Rectal smooth muscle tissue (tissue), 1 donor: ENCODE measurements at regions not wholly inside any gene's neighbourhood (a gene's known extent, or its start where the extent isn't known, plus 50 kb on each side); places are given as distances from the start of the nearest gene placed in this dataset.

Experiments
- H3K27ac ChIP-seq: one replicate; pipeline ENCODE4 v1.7.0; 2013; ENCODE audit warnings: low read depth, low read length, inconsistent platforms
- H3K27me3 ChIP-seq: one replicate; pipeline ENCODE4 v1.7.0; 2013; ENCODE audit warnings: low read length; ENCODE audit not compliant: control insufficient read depth, insufficient read depth
- H3K36me3 ChIP-seq: one replicate; pipeline ENCODE4 v1.7.0; 2013; ENCODE audit warnings: low read length; ENCODE audit not compliant: control insufficient read depth, insufficient read depth
- H3K4me1 ChIP-seq: one replicate; pipeline ENCODE4 v1.7.0; 2013; ENCODE audit warnings: low read length; ENCODE audit not compliant: control insufficient read depth, insufficient read depth
- H3K4me3 ChIP-seq: one replicate; pipeline ENCODE4 v1.7.0; 2013; ENCODE audit warnings: low read length
- H3K9ac ChIP-seq: one replicate; pipeline ENCODE4 v1.7.0; 2013; ENCODE audit warnings: low read length

DNA sequence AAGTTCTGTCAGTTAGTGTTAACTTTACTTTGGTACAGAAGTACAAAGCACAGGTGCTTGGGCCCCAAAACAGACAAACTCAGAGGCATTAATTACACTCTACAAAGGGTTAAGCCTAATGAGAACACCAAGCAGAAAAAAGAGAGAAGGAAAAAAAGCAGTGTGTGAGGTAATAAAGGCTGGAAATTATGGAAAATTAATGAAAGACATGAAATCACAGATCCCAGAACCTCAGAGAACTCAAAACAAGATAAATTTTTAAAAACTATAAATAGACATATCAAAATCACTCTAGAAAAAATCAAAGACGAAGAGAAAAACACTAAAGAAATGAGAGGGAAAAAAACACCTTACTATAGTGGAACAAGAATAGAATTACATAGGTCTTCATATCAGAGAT lies 354.2 kb upstream of the ADAMTS16 start:
- Histone ChIP-seq H3K4me1 (no peaks in the 10 kb centered on the region), H3K9ac (no peak overlapping the region), H3K27ac (no peak overlapping the region), H3K4me3 (no peak overlapping the region), H3K27me3 (no peaks in the 10 kb centered on the region), H3K36me3 (no peaks in the 10 kb centered on the region)

DNA sequence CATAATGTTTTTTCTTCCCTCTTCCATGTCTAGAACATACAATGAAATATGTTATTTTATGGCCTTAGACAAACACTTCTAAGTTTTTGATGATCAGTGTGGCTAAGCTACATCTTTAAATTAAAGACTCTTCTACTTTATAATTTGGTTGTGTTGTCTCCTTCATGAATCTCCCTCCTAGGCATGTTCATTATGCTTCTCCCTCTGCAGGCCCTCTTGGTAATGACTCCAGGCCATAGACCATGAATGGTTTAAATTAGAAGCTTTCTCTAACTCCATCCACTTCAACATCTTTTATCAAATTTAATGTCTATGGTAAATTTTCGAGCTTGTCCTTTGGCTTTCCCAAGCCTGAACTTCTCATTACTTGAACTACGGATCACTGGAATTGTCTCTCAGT lies 342.7 kb upstream of the ADAMTS16 start:
- Histone ChIP-seq H3K27ac (no peak overlapping the region), H3K4me1 (no peaks in the 10 kb centered on the region), H3K4me3 (no peak overlapping the region), H3K27me3 (no peaks in the 10 kb centered on the region), H3K9ac (no peak overlapping the region), H3K36me3 (no peaks in the 10 kb centered on the region)

DNA sequence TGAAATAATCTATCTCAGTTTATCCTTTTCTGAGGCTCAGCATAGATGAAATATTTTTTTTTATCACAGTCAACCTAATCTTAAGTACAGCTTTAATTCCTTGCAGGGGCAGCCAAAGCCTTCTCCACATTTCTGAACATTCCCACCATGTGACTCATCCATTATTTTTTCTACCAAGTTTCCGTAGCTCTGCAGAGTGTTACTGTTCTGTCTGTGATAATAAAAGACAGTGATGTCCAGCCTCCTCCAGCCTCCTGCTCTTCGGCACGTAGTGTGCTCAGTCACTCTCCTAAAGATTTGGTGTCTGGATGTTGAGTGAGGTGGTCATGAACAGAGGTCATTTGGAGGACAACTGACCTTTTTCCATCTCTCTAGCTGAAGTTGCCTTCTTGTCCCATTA lies 338.1 kb upstream of the ADAMTS16 start:
- no peaks in the 10 kb centered on the region for H3K27me3 ChIP-seq
- no peak overlapping the region for H3K4me3 ChIP-seq
- no peaks in the 10 kb centered on the region for H3K36me3 ChIP-seq
- H3K27ac ChIP-seq = no peak overlapping the region
- no peak overlapping the region for H3K9ac ChIP-seq
- no peaks in the 10 kb centered on the region for H3K4me1 ChIP-seq

DNA sequence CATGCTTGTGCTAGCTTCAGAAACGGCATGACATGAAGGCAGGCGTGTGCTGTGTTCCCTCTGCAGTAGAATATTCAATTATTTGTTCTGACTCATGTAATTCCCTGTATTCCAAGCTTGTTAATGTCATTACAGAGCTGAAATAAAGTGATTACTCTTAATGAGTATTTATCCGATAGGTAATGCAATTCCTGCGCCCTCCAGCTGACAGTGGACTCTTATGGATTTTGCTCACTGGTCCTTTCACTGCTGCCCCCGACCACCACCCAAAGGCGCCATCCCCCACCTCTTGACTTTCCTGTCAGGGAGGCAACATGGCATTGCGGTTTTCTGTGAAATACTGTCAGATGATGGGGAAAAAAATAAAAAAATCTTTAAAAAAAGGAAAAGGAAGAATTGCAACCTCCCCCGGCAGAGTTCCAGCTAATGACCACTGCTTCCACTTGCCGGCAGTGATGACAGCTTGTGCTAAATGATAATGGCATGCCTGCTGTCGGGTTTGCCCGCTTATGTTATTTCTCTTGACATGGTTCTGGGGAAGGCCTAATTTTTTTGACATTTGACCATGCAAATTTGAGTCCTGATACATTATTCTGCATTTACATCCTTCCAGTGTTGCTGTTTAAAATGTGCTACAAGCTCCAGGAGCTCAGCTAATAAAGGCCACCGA lies 335.3 kb upstream of the ADAMTS16 start:
- Histone ChIP-seq H3K9ac (no peak overlapping the region), H3K27me3 (no peaks in the 10 kb centered on the region), H3K27ac (no peak overlapping the region), H3K36me3 (no peaks in the 10 kb centered on the region), H3K4me3 (no peak overlapping the region), H3K4me1 (no peaks in the 10 kb centered on the region)

DNA sequence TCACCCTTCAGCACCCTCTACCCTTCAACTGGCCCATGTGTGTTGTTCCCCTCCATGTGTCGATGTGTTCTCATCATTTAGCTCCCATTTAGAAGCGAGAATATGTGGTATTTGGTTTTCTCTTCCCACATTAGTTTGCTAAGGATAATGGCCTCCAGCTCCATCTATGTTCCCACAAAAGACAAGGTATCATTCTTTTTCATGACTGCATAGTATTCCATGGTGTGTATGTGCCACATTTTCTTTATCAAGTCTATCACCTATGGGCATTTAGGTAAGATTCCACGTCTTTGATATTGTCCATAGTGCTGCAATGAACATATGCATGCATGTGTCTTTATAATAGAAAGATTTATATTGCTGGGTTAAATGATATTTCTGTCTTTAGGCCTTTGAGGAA lies 325.1 kb upstream of the ADAMTS16 start:
- Histone ChIP-seq H3K9ac (no peak overlapping the region), H3K4me3 (no peak overlapping the region), H3K27ac (no peak overlapping the region), H3K4me1 (no peaks in the 10 kb centered on the region), H3K27me3 (no peaks in the 10 kb centered on the region), H3K36me3 (no peaks in the 10 kb centered on the region)

DNA sequence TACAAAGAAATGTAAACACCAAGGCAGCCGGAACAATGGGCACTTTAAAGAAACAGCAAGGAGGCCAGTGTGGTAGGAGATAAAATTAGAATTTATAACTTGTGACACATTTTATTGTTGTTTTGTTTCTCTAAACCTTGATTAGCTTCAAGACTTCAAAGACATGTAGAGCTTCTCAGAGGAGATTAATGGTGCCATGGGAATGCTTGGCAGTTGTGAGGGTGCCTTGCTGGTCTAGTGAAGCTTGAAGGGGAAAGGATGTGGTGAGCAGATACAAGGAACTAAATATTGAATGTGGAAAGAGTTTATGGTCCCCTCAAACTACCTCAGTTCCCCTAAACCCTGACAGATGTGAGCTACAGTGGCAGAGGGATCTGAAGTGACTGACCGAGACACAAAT lies 322.4 kb upstream of the ADAMTS16 start:
- Histone ChIP-seq H3K9ac (no peak overlapping the region), H3K27me3 (no peaks in the 10 kb centered on the region), H3K36me3 (no peaks in the 10 kb centered on the region), H3K4me1 (no peaks in the 10 kb centered on the region), H3K27ac (no peak overlapping the region), H3K4me3 (no peak overlapping the region)

DNA sequence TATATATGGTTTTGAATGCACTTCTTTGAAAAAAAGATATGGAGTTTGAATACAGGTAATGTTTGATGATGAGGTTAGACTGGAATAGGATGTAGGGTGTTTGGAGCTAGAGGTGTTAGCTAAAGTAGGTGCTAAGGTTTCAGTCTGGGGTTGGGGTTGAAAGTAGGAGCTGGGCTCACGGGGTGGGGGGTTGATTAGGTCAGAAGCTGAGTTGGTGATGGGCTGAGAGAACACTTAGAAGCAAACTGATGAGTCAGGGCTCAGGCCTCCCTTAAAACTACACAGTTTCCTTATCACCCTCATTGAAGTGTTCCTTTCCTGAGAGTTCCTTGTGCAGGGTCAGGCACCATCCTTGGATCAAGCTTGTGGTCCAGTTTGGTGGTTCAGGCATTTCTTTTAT lies 308.8 kb upstream of the ADAMTS16 start:
- H3K4me1 ChIP-seq = no peaks in the 10 kb centered on the region
- H3K36me3 ChIP-seq = no peaks in the 10 kb centered on the region
- H3K27ac ChIP-seq = no peak overlapping the region
- no peak overlapping the region for H3K4me3 ChIP-seq
- H3K27me3 ChIP-seq = no peaks in the 10 kb centered on the region
- H3K9ac ChIP-seq = no peak overlapping the region

DNA sequence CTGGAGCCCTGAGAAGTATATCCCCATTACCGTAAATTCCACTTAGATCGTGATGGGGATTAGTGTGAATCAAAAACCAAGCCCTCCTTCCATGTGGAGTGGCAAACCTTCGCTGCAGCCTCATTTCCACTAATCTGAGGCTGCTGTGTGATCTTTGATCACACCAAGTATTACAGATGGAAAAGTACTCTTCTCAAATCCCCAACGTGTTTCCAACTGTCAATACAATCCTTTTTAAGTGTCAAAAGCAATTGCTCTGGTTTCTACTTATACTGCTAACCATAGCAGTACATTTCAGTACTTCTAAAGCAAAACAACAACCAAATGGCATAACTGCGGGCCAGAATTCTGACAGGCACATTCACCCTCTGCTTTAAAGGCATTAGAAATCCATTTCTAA lies 307.7 kb upstream of the ADAMTS16 start:
- Histone ChIP-seq H3K4me3 (no peak overlapping the region), H3K9ac (no peak overlapping the region), H3K4me1 (no peaks in the 10 kb centered on the region), H3K27me3 (no peaks in the 10 kb centered on the region), H3K27ac (no peak overlapping the region), H3K36me3 (no peaks in the 10 kb centered on the region)

DNA sequence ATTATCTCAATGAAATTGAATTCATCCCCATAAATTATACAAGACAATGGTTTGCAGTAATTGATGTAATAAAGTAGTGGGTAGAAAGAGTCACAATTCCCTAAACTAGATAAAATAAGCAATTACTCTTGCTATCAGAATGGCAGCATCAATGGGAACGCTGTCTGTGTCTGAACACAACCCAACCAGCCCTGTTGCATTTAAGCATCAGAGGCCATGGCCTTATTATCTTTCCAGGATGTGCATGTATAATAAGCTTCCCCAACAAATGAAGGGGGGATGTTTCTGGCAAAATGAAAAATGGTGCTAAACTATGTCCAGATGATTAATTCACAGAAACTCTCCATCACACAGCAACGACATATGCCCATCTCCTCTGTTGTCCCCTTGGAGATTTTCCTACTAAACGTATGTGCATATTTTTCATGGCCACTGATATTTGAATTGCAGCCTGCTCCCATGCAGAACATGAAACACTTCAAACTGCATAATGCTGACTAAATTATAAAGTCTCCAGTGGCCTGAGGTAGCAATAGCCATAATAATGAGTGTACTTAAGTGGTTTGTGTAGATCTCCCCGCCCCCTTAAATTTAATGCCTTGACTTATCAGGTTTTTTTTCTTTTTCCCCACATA lies 306.9 kb upstream of the ADAMTS16 start:
- H3K27ac ChIP-seq = no peak overlapping the region
- H3K27me3 ChIP-seq = no peaks in the 10 kb centered on the region
- H3K36me3 ChIP-seq = no peaks in the 10 kb centered on the region
- no peak overlapping the region for H3K9ac ChIP-seq
- no peaks in the 10 kb centered on the region for H3K4me1 ChIP-seq
- H3K4me3 ChIP-seq = no peak overlapping the region

DNA sequence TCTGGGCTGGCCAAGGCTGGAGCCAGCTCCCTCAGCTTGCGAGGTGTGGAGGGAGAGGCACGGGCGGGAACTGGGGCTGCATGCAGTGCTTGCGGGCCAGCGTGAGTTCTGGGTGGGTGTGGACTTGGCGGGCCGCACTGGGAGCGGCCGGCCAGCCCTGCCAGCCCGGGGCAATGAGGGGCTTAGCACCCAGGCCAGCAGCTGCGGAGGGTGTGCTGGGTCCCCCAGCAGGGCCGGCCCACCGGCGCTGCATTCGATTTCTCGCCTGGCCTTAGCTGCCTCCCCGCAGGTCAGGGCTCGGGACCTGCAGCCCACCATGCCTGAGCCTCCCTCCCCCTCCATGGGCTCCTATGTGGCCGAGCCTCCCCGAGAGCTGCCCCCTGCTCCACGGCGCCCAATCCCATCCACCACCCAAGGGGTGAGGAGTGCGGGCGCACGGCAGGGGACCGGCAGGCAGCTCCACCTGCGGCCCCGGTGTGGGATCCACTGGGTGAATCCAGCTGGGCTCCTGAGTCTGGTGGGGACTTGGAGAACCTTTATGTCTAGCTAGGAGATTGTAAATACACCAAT lies 302.6 kb upstream of the ADAMTS16 start:
- no peak overlapping the region for H3K27ac ChIP-seq
- H3K36me3 ChIP-seq = no peaks in the 10 kb centered on the region
- H3K27me3 ChIP-seq = no peaks in the 10 kb centered on the region
- no peak overlapping the region for H3K4me3 ChIP-seq
- no peaks in the 10 kb centered on the region for H3K4me1 ChIP-seq
- H3K9ac ChIP-seq = no peak overlapping the region

DNA sequence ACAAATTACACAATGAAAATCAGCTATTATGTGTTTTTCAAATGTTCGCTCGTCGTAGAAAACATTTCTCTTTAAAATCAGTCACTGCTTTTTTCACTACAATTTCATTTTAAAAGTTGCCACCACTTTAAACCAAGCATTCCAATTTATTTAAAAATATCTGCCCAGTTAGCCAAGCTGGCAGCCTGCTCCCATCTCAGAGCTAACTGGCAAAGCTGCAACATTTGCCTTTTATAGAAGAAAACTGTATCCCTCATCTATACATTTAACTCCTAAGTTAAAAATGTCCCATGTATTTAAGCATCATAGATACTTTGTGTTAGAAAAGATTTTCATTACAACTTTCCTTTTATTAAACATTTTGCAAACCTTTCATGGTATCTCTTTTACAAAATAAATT lies 294.9 kb upstream of the ADAMTS16 start:
- H3K4me3 ChIP-seq = no peak overlapping the region
- H3K36me3 ChIP-seq = no peaks in the 10 kb centered on the region
- no peaks in the 10 kb centered on the region for H3K4me1 ChIP-seq
- no peaks in the 10 kb centered on the region for H3K27me3 ChIP-seq
- H3K27ac ChIP-seq = no peak overlapping the region
- H3K9ac ChIP-seq = no peak overlapping the region

DNA sequence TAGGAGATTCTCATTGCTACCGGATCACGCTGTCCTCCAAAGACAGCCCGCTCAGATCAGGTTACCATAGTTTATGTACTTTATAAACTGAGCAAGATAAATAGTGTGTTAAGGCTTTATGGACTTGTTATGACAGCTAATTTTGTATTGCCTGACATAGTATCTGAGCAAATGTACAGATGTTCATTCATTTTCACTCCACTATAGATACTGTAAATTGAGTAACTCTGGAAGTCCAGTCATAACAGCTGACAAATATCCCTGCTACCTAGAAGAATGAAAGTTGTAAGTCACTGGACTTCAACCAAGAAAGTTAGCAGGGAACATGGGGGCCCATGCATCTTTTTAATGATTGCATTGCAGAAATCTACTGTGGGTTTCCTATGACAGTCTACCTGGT lies 292.4 kb upstream of the ADAMTS16 start:
- no peaks in the 10 kb centered on the region for H3K4me1 ChIP-seq
- no peak overlapping the region for H3K27ac ChIP-seq
- no peaks in the 10 kb centered on the region for H3K36me3 ChIP-seq
- H3K4me3 ChIP-seq = no peak overlapping the region
- H3K27me3 ChIP-seq = no peaks in the 10 kb centered on the region
- H3K9ac ChIP-seq = no peak overlapping the region

DNA sequence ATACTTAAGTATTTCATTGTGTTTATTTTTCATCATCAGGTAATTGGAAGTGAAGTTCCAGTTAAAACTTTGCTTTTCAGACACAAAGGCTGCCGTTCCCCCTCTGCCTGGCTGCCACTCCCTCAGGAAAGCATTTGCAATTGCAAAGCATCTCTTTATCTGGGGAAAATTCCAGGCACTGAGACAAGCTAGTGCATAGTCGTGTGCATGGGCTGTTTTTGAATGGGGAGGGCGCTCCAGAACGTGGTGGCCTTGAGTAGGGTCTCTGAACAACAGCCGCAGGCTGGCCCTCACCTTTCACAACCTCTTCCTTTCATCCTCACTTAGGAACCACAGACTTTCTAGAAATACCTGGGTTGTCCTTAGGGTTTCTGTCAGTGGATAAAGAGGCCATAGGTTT lies 285.1 kb upstream of the ADAMTS16 start:
- Histone ChIP-seq H3K4me1 (no peaks in the 10 kb centered on the region), H3K36me3 (no peaks in the 10 kb centered on the region), H3K27ac (no peak overlapping the region)

More for the DNA sequence above, 285.1 kb upstream of the ADAMTS16 start:
- no peak overlapping the region for H3K4me3 ChIP-seq
- no peaks in the 10 kb centered on the region for H3K27me3 ChIP-seq
- H3K9ac ChIP-seq = no peak overlapping the region
